DMS153 (cell line): ENCODE measurements at regions not wholly inside any gene's neighbourhood (a gene's known extent, or its start where the extent isn't known, plus 50 kb on each side); places are given as distances from the start of the nearest gene placed in this dataset.
"Not testable (repeated sequence)": the region's sequence is repeated elsewhere in the genome, so short reads cannot be mapped to it uniquely, and the experiment has no call there.

Experiments
- DNase-seq: peaks from one replicate; lab custom pipeline; 2025; lab: John Stamatoyannopoulos, UW

DNA sequence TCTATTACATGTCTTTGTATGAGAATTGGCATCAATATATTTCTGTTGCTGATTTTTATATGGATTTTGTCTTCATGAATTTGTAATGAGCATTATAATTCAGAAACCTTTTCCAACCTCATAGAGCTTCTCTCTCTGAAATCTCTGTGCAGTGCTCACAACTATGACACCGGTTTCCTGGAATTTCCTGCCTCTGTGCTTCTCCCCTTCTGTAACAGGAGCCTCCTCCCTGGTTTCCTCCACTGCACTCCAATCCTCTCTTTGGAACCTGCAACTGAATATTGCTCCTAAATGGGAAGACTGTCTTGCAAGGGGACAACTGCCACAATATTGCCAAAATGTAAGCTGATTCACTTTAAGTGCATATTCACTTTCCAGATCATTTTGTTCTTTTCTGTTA, 1147.9 kb downstream of the UQCRFS1 start:
- no peak for DNase-seq

- no peak for DNase-seq
Measured at GRCh38 chr19:28063702-28064101, 1149.2 kb downstream of the UQCRFS1 start.

DNA sequence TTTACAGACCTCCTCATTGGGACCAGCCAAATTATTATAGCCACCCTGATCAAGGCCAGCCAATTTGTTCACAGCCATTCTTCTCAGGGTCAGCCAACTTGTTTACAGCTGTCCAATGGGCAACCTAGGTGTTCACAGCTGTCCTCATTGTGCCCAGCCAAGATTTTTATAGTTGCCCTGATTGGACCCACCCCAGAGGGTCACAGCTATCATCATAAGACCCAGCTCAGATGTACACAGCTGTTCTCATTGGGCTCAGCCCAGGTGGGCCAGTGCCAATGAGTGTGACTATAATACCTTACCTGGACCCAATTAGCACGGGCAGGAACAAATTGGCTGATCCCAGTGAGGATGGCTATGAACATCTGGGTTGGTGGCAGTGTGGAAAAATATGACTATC, 1151.8 kb downstream of the UQCRFS1 start:
- no peak for DNase-seq

GRCh38 chr19:28057026-28057425, 1155.9 kb downstream of the UQCRFS1 start:
- not testable (repeated sequence) for DNase-seq

GRCh38 chr19:28051047-28051446, 1161.9 kb downstream of the UQCRFS1 start:
- DNase-seq = no peak

DNA sequence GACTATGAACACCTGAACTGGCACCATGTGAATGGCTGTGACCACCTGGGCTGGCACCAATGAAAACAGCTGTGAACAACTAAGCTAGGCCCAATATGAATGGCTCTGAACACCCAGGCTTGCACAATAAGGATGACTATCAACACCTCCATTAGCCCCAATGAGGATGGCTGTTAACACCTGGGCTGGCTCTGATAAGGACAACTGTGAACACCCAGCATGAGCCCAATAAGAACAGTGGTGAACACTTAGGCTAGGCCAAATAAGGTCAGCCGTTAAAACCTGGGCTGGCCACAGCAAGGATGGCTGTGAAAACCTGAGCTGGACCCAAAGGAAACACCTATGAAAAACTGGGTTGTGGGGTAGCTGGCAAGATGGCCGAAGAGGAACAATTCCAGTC, 1163.1 kb downstream of the UQCRFS1 start:
- no peak for DNase-seq

- DNase-seq = no peak
Measured at GRCh38 chr19:28046932-28047331, 1166.0 kb downstream of the UQCRFS1 start.

GRCh38 chr19:28045621-28046020, 1167.3 kb downstream of the UQCRFS1 start:
- no peak for DNase-seq

DNA sequence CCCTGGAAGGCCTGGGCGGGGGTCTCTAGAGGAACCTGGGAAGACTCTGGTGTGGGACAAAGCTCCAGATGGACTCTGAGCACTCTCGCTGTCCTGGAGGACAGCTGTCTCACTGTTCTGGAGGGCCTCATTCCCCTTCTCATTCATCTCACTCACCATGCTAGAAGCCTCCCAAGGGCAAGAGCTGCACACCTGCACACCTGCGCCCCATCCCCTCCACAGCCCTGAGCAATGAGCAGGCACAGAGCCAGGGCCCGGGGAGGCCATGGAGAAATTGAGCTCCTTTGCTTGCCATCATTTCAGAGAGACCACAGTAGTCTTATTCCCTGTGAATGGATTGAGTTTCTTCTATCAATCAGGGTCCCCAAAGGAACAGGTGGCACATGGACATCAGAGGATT, 1168.5 kb downstream of the UQCRFS1 start:
- no peak for DNase-seq

- no peak for DNase-seq
Measured at GRCh38 chr19:28042516-28042915, 1170.4 kb downstream of the UQCRFS1 start.

- no peak for DNase-seq
Measured at GRCh38 chr19:28039677-28040381, 1173.1 kb downstream of the UQCRFS1 start.

DNA sequence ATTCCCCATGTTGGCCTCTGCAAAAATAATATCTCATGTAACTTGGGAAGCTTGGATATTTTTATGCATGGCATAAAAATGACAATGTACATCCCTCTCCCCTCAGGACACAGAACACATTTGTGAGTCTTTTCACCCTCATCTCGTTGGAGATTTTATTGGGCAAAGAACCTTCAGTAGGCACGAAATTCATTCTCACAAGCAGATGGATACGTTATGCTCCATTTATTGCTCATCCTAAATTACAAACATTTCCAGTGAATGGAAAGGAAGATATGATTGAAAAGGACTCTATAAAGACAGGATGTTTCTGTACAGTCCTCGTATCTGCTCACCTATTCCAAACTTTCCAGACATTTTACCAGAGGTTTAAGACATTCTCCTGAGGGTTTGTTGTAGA, 1175.8 kb downstream of the UQCRFS1 start:
- DNase-seq = no peak

- DNase-seq = no peak
Measured at GRCh38 chr19:28036486-28036885, 1176.5 kb downstream of the UQCRFS1 start.

DNA sequence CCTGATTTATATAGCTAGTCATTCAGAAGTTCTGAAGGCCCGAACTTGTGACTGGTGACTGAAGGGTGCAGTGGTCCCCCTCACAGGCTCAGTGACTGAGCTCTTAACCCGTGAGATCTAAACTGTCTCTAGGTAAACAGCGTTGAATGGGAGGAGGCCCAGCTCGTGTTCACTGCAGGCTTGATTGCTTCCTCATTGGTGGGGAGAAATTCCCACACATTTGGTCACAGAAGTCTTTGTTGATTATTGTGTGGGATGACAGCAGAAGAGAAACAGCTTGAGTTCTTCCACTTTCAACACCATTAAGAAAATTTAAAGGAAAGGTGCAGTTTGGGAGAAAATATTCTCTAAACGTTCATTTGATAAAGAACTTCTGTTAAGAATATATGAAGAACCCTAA, 1178.0 kb downstream of the UQCRFS1 start:
- DNase-seq = no peak

- DNase-seq = no peak
Measured at GRCh38 chr19:28028881-28029444, 1184.0 kb downstream of the UQCRFS1 start.

DNA sequence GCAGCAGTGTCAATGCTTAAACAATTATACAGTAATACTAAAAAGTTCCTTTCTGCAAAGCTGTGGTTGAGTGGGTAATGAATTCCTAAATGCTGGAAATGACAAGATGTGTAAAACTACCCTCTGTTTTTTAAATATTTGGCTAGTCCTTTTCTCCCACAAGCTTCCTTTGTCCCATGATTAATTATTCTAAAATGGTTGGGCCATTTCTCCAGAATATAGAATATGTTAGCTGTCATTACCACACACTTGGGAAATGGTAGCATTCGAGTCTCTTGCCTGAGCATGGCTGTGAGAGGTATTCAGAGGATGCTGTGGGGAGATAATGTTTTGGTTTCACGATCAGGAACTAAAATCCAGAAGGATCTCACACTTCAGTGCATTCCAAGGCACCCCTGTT, 1185.8 kb downstream of the UQCRFS1 start:
- DNase-seq = no peak

- DNase-seq = no peak
Measured at GRCh38 chr19:28026636-28027035, 1186.3 kb downstream of the UQCRFS1 start.

DNA sequence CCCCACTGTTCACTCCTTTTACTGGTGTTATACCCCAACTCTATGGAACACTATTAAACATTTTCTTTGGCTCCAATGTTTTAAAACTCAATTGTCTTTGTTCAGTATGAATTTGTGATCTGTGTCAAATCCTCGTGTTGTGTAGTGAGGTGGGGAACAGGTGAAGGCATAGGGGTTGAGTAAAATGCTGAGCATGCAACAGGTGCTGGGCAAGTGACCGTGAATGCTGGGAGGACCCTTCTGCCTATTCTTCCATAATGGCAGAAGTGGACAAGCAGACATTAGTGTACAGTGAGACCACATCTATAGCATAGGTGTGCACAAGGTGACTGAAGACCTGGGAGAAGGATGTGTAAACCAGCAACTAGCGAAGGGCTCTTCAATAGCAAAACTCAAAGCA, 1188.0 kb downstream of the UQCRFS1 start:
- DNase-seq = no peak

DNA sequence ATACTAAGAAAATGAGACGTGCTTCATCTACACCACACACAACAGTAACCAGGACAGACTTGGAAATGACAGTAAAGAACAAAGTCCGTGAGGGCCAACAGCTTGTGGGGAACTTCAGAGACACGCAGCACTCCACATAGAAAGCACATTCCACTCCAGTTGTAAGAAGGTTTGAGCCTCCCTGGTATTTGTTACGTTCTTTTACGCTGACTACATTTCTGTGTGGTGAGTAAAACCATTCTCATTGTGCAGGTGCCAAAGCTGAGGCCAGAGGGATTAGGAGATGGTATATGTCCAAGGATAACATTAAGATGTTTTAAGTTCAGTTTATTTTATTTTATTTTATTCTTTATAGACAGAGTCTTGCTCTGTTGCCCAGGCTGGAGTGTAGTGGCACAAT, 1189.9 kb downstream of the UQCRFS1 start:
- no peak for DNase-seq

GRCh38 chr19:28022506-28022905, 1190.4 kb downstream of the UQCRFS1 start:
- DNase-seq = no peak

DNA sequence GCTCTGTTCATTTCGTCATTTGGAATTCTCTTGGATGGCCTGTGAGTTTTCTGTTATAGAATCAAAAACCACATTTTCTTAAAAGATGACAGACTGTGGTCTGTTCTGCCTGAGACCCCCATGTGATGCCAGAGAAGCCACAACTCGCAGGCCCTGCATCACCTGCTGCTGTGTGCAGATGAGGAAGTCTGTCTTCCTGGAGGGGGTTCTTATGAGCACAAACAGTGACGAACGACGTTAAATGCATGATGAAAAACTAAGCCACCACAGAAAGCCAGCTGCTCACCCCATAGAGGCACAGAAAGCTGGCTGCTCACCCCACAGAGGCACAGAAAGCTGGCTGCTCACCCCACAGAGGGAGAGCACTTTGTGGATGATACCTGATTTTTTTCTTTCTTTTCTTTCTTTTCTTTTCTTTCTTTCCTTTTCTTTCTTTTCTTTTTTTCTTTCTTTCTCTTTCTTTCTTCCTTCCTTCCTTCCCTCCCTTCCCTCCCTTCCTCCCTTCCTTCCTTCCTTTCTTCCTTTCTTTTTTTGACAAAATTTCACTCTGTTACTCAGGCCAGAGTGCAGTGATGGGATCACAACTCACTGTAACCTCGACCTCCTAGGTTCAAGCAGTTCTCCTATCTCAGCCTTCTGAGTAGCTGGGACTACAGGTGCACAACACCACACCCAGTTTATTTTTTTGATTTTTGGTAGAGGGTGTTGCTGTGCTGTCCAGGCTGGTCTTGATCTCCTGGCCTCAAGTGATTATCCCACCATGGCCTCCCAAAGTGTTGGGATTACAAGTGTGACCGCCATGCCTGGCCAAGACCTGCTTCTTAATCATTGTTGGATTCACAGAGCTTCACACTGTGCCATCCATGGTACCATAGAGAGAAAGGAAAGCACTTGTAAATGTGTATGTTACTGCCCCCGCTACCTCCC, 1191.4 kb downstream of the UQCRFS1 start:
- DNase-seq = no peak

GRCh38 chr19:28020619-28021258, 1192.2 kb downstream of the UQCRFS1 start:
- DNase-seq = no peak

- no peak for DNase-seq
Measured at GRCh38 chr19:28019901-28020300, 1193.0 kb downstream of the UQCRFS1 start.
